Stimulated activated CD8-positive, alpha-beta memory T cell treated with anti-CD3 and anti-CD28 coated beads, Interleukin-4, amount 100 ng/mL, for 24 hours (primary cell): ENCODE measurements at regions not wholly inside any gene's neighbourhood (a gene's known extent, or its start where the extent isn't known, plus 50 kb on each side); places are given as distances from the start of the nearest gene placed in this dataset.

Experiments used
- DNase-seq: peaks from one replicate; pipeline ENCODE4 v3.0.0-alpha.2; 2020; ENCODE audit warnings: low read depth

DNA sequence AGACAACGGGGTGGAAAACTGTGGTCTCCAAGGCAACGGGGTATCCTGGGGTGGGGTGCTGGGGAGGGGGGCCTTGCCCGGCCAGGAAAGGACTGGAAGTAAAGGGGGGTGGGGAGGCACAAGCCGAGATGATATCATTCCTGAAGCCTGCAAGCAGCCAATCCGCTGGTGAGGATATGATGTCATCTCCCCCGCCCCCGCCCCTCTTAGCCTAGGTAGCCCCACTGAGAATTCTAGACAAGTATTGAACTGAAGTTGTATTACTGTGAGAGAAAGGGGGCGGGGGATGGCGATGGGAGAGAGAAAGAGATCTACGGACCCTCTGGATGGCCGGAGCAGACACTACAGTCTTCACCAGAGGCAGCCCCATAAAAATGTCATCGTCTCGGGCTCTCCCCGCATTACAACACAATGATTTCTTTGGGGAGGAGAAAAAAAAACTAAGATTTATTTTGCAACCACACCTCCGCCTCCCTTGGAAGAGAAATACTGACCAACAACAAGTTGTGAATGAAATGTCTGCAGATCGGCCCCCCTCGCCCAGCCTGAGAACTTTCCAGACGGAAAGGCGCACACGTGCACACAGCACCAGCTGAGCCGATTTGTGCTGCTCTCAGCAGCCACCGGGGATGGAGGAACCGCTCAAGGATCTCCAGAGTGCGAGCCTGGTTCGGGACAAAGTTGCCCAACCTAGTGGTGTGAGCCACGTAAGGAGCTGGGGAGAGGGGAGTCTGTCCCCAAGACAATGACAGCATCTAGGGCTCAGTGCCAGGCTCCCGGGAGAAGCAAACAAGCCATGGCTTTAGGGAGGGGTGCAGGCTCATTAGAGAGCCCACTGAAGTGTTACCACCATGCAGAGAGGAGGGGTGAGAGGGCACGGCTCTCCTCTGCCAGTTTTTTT lies 222.1 kb downstream of the SOX9 start:
- DNase-seq, result no peak

DNA sequence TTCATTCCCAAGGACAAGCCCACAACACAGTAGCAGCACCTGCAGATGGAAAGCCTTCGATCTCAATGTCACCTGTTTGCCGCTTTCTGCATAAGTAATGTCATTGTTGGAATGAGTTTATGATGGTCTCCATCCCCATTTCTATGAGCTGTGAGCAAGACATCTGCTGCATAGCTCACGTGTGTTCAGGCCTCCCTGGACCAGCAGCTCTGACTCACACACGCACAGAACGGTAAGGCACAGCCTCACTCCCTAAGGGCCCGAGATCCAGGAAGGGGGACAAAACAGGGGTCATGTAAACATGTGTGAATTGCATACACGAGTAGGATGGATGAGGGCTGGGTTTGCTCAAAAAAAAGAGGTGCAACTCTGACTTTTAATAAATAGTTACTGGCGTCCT lies 223.1 kb downstream of the SOX9 start:
- DNase-seq, result no peak

GRCh38 chr17:72344613-72345012 lies 223.8 kb downstream of the SOX9 start:
- no peak for DNase-seq

- DNase-seq, result no peak
Observed at GRCh38 chr17:72345088-72345487, 224.3 kb downstream of the SOX9 start.

DNA sequence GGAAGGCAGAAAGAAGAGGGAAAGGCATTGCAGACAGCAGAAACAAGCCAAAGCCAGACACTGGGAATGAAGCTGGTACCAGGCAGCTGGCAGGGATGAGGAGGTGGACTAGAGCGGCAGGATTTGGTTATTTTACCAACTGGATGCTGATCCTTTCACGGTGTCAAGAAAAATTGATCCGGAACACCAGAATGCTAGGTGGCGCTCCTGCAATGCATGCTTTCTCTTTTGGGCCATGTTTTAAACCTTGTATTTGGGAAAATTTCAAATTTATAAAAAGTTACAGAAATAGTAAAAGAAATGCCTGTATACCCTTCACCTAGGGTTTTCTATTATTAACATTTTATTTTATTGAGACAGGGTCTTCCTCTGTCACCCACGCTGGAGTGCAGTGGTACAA lies 224.7 kb downstream of the SOX9 start:
- no peak for DNase-seq

DNA sequence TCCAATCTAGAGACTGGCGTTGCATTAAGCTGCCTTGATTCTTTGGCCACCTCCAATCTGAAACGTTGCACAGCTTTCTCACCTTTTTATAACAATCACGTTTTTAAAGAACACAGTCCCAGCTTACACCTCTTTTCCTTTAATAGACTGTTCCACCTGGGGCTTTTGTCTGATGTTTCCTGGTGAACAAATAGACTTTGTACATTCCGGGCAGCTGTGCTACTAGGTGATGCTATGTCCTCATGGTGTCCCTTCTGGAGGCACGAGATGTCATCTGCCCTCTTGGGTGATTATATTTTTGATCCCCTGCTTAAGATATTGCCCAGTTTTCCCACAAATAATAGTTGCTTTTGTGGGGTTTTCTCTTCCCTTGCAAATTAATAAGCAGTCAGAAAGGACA lies 225.5 kb downstream of the SOX9 start:
- no peak for DNase-seq

DNA sequence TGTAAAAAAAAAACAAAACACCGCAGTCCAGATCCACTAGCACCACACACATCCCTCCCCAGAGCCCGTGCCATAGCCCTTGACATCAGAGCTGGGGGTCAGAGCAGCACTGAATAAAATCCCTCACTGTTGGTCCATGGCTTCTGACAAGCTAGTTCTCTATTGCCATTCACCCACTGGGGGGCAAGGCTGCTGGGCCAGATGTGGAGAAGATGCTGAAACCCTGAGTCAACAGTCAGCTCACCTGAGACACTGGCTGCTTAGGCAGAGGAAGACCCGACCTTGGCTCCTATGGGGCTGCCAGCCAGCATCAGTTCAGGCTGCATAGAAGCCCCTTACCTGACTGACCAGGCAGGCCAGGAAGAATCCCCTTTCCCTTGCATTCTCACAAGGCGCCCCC lies 228.2 kb downstream of the SOX9 start:
- no peak for DNase-seq

DNA sequence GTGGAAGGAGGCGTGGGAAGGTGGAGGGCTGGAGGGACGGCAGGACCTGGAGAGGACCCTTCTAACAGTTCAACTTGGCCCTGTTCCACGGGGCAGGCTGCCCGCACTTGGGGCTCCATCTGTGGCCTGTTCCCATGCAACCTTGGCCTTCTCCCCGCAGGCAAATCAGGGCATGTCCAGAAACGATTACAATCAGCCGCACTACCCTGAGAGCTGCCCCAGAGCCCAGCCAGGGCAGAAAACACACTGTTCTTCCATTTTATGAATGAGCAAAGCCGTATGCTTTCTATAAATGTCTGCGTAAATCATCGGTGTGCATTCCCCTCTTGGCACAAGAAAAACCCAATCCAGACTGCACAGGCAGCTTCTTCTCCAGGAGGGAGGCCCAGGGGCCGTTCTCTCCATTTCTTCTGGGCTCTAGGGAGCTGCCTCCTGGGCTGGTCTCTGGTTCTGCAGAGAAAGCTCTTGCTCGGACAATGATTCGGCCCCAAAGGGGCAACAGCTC lies 228.7 kb downstream of the SOX9 start:
- DNase-seq, result no peak

DNA sequence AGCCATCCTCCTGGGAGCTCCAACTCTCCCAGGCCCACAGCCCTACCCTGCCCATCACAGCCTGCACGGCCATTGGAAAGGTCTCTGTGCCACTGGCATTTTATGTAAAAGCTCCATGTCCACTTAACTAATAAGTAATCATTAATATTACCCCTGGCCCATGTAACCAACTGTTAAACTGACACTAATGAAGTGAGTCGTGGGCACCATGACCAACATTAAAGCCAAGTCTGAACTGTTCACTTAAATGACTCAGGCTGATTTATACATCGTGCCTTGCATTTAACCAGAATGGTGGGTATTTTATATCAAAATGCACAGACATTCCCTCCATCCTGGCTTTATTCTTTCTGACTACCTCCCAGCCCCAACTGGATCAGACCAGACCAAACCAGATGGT lies 229.3 kb downstream of the SOX9 start:
- DNase-seq, result no peak

- no peak for DNase-seq
Observed at GRCh38 chr17:72351365-72351764, 230.5 kb downstream of the SOX9 start.

DNA sequence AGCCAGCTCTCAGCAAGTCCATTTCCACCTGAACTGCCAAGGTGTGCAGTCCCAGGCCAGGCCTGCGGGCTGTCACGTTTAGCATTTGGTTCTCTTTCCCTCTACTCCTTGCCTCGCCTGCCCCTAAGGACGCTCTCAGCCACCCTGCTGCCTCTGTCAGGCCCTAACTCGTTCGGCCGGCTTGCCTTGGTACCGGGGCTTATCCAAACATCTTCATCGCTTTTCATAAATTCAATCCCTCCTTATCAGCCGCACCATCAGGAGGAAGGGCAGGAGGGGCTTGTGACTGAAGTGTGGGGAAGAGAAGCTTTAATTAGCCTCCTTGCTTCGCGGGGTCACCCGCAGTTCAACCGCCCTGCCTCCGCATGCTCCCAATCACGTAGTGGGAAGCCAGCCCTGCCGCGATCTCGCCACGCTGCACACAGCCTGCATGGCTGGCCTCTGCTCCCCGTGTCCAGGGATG lies 231.1 kb downstream of the SOX9 start:
- DNase-seq, result no peak

DNA sequence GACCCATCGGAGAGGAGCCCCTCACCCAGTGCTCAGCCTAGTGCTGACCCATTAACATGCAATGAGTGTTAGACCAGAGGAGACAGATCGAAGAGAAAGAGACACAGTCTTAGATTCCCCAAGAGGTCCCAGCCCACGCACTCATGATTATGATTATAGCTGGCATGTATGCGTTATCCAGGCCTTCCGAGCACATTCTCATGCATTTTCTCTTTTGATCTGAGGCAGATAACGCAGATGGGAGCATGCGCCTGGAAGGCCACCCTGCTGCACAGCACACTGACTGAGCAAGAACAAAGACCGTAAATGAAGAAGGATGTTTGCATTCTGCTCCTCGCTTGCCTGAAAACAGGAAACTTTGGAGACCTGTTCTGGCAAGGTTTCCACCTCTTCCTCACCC lies 232.7 kb downstream of the SOX9 start:
- DNase-seq, result no peak

GRCh38 chr17:72354071-72354470 lies 233.3 kb downstream of the SOX9 start:
- DNase-seq, result no peak

- no peak for DNase-seq
Observed at GRCh38 chr17:72357764-72358365, 237.0 kb downstream of the SOX9 start.

- no peak for DNase-seq
Observed at GRCh38 chr17:72358465-72358864, 237.6 kb downstream of the SOX9 start.

GRCh38 chr17:72359274-72359673 lies 238.5 kb downstream of the SOX9 start:
- DNase-seq, result no peak

- DNase-seq, result no peak
Observed at GRCh38 chr17:72359811-72360210, 239.0 kb downstream of the SOX9 start.

- DNase-seq, result no peak
Observed at GRCh38 chr17:72360386-72360940, 239.6 kb downstream of the SOX9 start.

- no peak for DNase-seq
Observed at GRCh38 chr17:72361892-72362291, 241.1 kb downstream of the SOX9 start.

- no peak for DNase-seq
Observed at GRCh38 chr17:72362376-72363088, 241.7 kb downstream of the SOX9 start.

- no peak for DNase-seq
Observed at GRCh38 chr17:72363089-72363610, 242.3 kb downstream of the SOX9 start.

DNA sequence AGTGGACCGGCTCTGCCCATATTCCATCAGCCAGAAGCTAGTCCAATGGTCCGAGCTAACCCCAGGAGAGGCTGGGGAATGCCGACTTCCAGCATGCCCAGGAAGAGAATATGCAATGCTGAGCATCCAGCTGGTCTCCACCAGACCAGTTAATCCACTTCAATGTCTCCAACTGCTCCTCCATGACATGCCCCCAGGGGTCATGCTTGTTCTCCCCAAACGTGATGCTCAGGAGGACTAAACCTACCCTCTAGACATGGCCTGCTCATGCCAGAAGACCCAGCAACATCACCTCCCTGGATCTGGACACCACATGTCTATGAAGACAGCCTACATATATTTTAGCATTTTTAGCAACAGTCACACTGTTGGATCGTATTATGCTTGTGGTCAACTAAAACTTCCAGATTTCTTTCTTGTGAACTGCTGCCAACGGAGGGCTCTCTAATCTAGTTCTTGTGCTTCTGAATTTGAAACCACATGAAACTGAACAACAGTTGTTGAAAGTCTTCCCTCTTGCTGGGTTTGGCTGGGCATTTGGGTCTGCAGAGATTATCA lies 245.1 kb downstream of the SOX9 start:
- no peak for DNase-seq
